Thoracic aorta (tissue), 2 donors: ENCODE measurements at regions not wholly inside any gene's neighbourhood (a gene's known extent, or its start where the extent isn't known, plus 50 kb on each side); places are given as distances from the start of the nearest gene placed in this dataset.

Experiments
- ATAC-seq: fragments of 150-250 bp; one replicate; pipeline ENCODE4 v1.8.0; 2017; ENCODE audit warnings: low read depth; ENCODE audit not compliant: insufficient number of reproducible peaks, low FRiP score
- DNase-seq: peaks from one replicate; pipeline ENCODE4 v3.0.0-alpha.2; 2020; ENCODE audit warnings: low spot score
- H3K27ac ChIP-seq, 2 donors: fragments of 200-600 bp; sonication (generic); 1 replicate in 1 of 2; 2 replicates in 1 of 2; pipeline ENCODE4 v1.5.1; 2016; ENCODE audit warnings: mild to moderate bottlenecking in 2 of 2, moderate library complexity in 2 of 2
- H3K27me3 ChIP-seq: fragments of 200-600 bp; sonication (generic); replicated peaks from 2 replicates; pipeline ENCODE4 v1.6.0; 2016; ENCODE audit warnings: mild to moderate bottlenecking; ENCODE audit not compliant: insufficient read depth
- H3K36me3 ChIP-seq: fragments of 200-600 bp; sonication (generic); one replicate; pipeline ENCODE4 v1.5.1; 2016
- H3K4me1 ChIP-seq, 2 donors: fragments of 200-600 bp; sonication (generic); 1 replicate in 1 of 2; 2 replicates in 1 of 2; pipeline versions ENCODE4 v1.5.1 to v1.6.0; 2016; ENCODE audit warnings: low read depth in 2 of 2, mild to moderate bottlenecking in 1 of 2; ENCODE audit not compliant: control insufficient read depth in 1 of 2
- H3K4me3 ChIP-seq: fragments of 200-600 bp; sonication (generic); 2 replicates; pipeline ENCODE4 v1.5.1; 2016; ENCODE audit warnings: mild to moderate bottlenecking
- H3K9me3 ChIP-seq: fragments of 200-600 bp; sonication (generic); 2 replicates; pipeline ENCODE4 v1.5.1; 2016
- TF ChIP-seq, protein P1 (sequence below): fragments of 200-600 bp; sonication (generic); IDR thresholded peaks from one replicate; pipeline ENCODE4 v1.5.1; 2019; ENCODE audit warnings: antibody characterized with exemption

GRCh38 chrX:22325096-22325495, 52.4 kb downstream of the CBLL2 start:
- no peaks in the 10 kb centered on the region for H3K4me1 ChIP-seq

DNA sequence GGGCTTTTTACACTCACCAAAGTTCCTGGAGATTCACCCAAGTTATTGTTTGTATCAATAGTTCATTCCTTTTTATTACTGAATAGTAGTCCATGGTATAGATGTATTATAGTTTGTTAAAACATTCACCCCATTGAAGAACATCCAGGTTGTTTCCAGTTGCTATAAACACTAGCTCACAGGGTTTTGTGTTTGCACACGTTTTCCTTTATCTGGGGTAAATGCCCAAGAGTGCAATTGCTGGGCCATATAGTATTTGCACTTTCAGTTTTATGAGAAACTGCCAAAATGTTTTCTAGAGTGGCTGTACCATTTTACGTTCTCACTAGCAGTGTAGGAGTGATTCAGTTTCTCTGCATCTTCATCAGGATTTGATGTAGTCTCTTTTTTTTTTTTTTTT, 57.1 kb downstream of the CBLL2 start:
- Histone ChIP-seq H3K4me3 (no peak overlapping the region), H3K27ac (no peak overlapping the region), H3K9me3 (no peaks in the 10 kb centered on the region), H3K27me3 (no peaks in the 10 kb centered on the region), H3K4me1 (no peaks in the 10 kb centered on the region), H3K36me3 (no peaks in the 10 kb centered on the region)
- ATAC-seq (no peak), DNase-seq (no peak)
- TF ChIP-seq, protein P1, sequence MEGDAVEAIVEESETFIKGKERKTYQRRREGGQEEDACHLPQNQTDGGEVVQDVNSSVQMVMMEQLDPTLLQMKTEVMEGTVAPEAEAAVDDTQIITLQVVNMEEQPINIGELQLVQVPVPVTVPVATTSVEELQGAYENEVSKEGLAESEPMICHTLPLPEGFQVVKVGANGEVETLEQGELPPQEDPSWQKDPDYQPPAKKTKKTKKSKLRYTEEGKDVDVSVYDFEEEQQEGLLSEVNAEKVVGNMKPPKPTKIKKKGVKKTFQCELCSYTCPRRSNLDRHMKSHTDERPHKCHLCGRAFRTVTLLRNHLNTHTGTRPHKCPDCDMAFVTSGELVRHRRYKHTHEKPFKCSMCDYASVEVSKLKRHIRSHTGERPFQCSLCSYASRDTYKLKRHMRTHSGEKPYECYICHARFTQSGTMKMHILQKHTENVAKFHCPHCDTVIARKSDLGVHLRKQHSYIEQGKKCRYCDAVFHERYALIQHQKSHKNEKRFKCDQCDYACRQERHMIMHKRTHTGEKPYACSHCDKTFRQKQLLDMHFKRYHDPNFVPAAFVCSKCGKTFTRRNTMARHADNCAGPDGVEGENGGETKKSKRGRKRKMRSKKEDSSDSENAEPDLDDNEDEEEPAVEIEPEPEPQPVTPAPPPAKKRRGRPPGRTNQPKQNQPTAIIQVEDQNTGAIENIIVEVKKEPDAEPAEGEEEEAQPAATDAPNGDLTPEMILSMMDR, result no peak

More at GRCh38 chrX:22325096-22325495, 52.4 kb downstream of the CBLL2 start:
- TF ChIP-seq, protein P1, result no peak
- Histone ChIP-seq H3K27ac (no peak overlapping the region), H3K4me3 (no peak overlapping the region), H3K27me3 (no peaks in the 10 kb centered on the region), H3K36me3 (no peaks in the 10 kb centered on the region), H3K9me3 (no peaks in the 10 kb centered on the region)
- DNase-seq (no peak), ATAC-seq (no peak)

GRCh38 chrX:22338740-22339139, 66.0 kb downstream of the CBLL2 start:
- Histone ChIP-seq H3K36me3 (no peaks in the 10 kb centered on the region), H3K4me1 (no peaks in the 10 kb centered on the region), H3K27ac (no peak overlapping the region), H3K27me3 (no peaks in the 10 kb centered on the region), H3K4me3 (no peak overlapping the region), H3K9me3 (no peaks in the 10 kb centered on the region)
- no peak for ATAC-seq
- DNase-seq, result no peak
- TF ChIP-seq, protein P1, result no peak

GRCh38 chrX:22339459-22339858, 66.7 kb downstream of the CBLL2 start:
- no peaks in the 10 kb centered on the region for H3K4me1 ChIP-seq
- ATAC-seq (no peak), DNase-seq (no peak)
- no peaks in the 10 kb centered on the region for H3K9me3 ChIP-seq
- TF ChIP-seq, protein P1, result no peak
- H3K4me3 ChIP-seq, result no peak overlapping the region
- H3K27me3 ChIP-seq, result no peaks in the 10 kb centered on the region
- no peak overlapping the region for H3K27ac ChIP-seq
- H3K36me3 ChIP-seq, result no peaks in the 10 kb centered on the region

- H3K27ac ChIP-seq, result no peak overlapping the region
- no peak for DNase-seq
- no peaks in the 10 kb centered on the region for H3K27me3 ChIP-seq
- no peak overlapping the region for H3K4me3 ChIP-seq
- no peaks in the 10 kb centered on the region for H3K36me3 ChIP-seq
- TF ChIP-seq, protein P1, result no peak
- no peak for ATAC-seq
- H3K9me3 ChIP-seq, result no peaks in the 10 kb centered on the region
- no peaks in the 10 kb centered on the region for H3K4me1 ChIP-seq
These were observed 67.4 kb downstream of the CBLL2 start for GRCh38 chrX:22340022-22340616.
